Panc1 (cell line): ENCODE measurements at regions not wholly inside any gene's neighbourhood (a gene's known extent, or its start where the extent isn't known, plus 50 kb on each side); places are given as distances from the start of the nearest gene placed in this dataset.

ENCODE experiments used
- POLR2AphosphoS5 ChIP-seq: IDR thresholded peaks from 2 replicates; pipeline ENCODE4 v1.6.1; 2012; ENCODE audit warnings: mild to moderate bottlenecking, low read depth, low read length, moderate library complexity
- TCF7L2 ChIP-seq: IDR thresholded peaks from 2 replicates; pipeline ENCODE4 v1.6.1; 2011; ENCODE audit warnings: mild to moderate bottlenecking, low read depth, low read length, inconsistent platforms
- TF ChIP-seq, protein P1 (sequence below): fragments of 450-650 bp; IDR thresholded peaks from 2 replicates; pipeline ENCODE4 v1.5.1; 2017; ENCODE audit warnings: mild to moderate bottlenecking

DNA sequence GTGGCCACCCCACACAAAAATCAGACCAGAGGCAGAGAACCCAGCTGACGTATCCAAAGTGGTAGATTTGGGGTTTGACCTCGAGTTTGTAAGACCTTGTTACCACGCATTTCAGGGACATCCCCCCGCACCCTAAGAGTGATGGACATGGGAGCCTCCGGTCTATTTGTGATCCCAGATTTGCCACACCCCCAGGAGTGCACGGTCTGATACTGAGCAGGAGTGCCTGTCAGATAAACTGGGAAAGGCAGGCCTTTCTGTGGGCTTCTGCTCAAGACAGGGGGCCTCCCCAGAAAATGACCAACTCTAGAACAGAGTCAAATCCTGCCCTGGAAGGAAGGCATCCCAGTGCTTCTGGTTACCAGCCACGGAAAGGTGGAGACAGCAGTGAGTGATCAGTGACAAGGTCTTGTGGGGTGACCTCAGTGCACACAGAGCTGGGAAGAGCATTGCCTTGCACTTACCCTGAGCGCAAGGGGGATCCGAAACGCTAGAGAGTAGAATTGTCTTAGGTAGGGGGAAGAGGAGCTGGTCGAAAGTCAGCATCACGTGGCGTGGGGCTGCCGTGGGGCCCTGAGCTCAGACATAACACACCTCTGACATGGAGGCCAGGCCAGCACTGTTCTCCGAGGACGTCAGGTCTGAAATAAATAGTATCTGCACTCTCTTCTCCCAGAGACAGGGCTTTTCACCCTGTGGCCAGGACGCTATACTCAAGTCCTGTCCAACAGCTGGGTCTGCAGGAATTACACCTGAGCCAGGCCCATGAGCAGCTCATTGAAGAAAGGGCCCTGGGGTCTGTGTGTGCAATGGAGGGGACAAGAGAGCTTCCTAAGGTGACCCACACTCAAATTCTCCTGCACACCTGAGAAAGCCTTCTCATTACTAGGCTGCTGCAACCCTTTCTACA, 242.4 kb upstream of the SALL3 start:
- TF ChIP-seq, protein P1, sequence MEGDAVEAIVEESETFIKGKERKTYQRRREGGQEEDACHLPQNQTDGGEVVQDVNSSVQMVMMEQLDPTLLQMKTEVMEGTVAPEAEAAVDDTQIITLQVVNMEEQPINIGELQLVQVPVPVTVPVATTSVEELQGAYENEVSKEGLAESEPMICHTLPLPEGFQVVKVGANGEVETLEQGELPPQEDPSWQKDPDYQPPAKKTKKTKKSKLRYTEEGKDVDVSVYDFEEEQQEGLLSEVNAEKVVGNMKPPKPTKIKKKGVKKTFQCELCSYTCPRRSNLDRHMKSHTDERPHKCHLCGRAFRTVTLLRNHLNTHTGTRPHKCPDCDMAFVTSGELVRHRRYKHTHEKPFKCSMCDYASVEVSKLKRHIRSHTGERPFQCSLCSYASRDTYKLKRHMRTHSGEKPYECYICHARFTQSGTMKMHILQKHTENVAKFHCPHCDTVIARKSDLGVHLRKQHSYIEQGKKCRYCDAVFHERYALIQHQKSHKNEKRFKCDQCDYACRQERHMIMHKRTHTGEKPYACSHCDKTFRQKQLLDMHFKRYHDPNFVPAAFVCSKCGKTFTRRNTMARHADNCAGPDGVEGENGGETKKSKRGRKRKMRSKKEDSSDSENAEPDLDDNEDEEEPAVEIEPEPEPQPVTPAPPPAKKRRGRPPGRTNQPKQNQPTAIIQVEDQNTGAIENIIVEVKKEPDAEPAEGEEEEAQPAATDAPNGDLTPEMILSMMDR: no peak
- TF ChIP-seq POLR2AphosphoS5 (no peak), TCF7L2 (no peak)
